Activated CD8-positive, alpha-beta memory T cell treated with anti-CD3 and anti-CD28 coated beads, Interleukin-2, amount 50 U/mL, for 24 hours (primary cell): ENCODE measurements at regions not wholly inside any gene's neighbourhood (a gene's known extent, or its start where the extent isn't known, plus 50 kb on each side); places are given as distances from the start of the nearest gene placed in this dataset.

Experiments
- DNase-seq: peaks from one replicate; pipeline ENCODE4 v3.0.0-alpha.2; 2020; ENCODE audit errors: extremely low read depth

GRCh38 chr21:38740090-38740489, 65.6 kb upstream of the ETS2 start:
- no peak for DNase-seq

GRCh38 chr21:38741092-38741949, 64.4 kb upstream of the ETS2 start:
- DNase-seq, result no peak

DNA sequence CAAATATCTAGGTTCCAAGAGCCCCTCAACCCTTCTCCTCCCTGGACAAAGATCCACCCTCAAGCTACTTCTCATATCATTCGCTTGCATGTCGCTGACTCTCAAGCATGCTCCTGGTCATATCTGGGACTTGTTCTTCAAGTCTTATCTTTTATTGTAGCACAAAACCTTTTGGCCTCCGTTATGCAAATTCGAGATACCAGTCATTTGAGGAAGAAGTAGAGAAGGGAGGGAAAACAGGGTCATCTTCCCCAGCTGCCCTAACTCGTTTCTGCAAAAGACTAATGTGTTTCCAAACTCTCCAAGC, 63.8 kb upstream of the ETS2 start:
- no peak for DNase-seq

GRCh38 chr21:38742580-38743260, 63.0 kb upstream of the ETS2 start:
- DNase-seq, result no peak

DNA sequence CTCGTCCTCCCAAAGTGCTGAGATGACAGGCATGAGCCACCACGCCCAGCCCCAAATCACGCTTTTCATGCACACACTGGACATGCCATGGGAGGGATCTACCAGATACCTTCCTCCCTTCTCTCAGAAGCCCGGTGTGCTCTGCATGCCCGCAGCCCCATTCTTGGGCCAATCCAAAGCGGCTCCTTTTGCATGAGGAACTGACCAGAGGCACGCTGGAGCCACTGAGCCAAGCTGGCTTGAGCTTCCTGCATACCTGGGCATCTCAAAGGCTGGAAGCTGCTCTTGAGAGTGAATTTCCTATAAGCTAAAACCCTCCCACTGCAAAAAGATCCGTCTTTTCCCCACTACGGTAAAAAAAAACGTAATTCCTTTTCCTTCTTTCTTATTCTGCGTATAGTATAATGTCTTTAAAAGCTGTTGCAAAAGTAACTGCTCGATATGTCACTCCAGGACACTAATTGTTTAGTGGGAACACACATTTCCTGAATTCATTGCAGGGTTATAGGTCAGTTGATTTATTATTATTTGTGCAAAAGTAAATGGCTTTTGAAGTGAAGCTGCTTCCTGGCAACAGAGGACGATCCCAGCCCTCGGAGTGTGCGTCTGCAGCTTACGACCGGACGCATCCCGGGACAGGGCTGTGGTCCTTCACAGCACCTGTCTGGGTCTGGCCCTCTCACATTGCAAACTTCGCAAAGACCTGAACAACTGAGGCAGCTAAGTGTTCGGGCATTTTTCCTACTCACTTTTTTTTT, 61.8 kb upstream of the ETS2 start:
- no peak for DNase-seq

GRCh38 chr21:38744861-38745260, 60.9 kb upstream of the ETS2 start:
- DNase-seq, result no peak

DNA sequence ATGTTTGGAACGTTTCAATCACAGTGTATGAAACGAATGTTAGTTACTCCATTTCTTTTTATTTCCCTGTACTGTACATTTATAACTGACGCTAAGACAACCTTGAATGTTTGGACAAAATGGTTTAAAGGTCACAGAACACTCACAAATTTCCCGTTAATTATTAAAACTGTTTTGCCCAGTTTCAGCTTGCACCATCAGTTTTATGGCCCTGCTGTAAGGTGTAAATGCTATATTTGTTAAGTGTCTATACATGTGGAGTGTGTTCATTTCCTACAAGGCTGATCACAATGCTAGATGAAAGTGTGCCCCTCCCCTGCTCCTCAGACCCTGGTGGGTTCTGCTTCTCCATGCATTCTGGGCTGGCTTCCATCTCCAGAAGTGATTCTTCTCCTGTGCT, 57.9 kb upstream of the ETS2 start:
- DNase-seq, result no peak

GRCh38 chr21:38751379-38752050, 54.2 kb upstream of the ETS2 start:
- DNase-seq, result no peak

GRCh38 chr21:38752051-38752505, 53.7 kb upstream of the ETS2 start:
- DNase-seq, result no peak

GRCh38 chr21:38753114-38753513, 52.6 kb upstream of the ETS2 start:
- no peak for DNase-seq

DNA sequence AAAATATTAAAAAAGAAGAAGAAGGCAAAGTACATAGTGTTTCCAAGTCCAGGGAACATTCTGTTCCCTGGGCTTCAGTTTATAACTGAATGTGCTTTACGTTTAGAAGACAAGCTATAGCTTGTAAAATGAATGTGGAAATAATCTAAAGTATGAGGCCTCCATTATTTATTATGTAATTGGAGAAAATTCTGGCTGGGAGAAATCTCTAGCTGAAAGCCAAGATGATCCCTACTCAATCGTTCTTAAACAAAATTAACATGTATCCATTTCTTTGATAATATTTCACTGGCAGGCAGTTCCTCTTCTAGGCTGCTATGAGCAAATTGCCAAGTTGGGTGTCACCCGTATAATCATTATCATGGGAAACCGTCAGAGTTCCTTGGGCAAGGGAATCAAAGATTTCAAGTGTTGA, 52.2 kb upstream of the ETS2 start:
- DNase-seq, result no peak
